GM12864 (cell line): ENCODE measurements at regions not wholly inside any gene's neighbourhood (a gene's known extent, or its start where the extent isn't known, plus 50 kb on each side); places are given as distances from the start of the nearest gene placed in this dataset.

Experiments
- DNase-seq: peaks from one replicate; pipeline ENCODE4 v3.0.0-alpha.2; 2011; ENCODE audit warnings: low read depth
- H3K4me3 ChIP-seq: 2 replicates; pipeline ENCODE4 v1.5.1; 2011; ENCODE audit warnings: mild to moderate bottlenecking, low read depth, low read length, control low read depth
- CTCF ChIP-seq: IDR thresholded peaks from 2 replicates; pipeline ENCODE4 v1.5.1; 2011; ENCODE audit warnings: low read depth, mild to moderate bottlenecking, moderate library complexity, low read length, control low read depth, inconsistent platforms; ENCODE audit errors: missing control alignments

- no peak for DNase-seq
- no peak overlapping the region for H3K4me3 ChIP-seq
- no peak for TF ChIP-seq CTCF
Observed at GRCh38 chr13:81334481-81334880, 993.6 kb upstream of the SPRY2 start.

GRCh38 chr13:81326913-81327312 lies 986.0 kb upstream of the SPRY2 start:
- no peak for TF ChIP-seq CTCF
- H3K4me3 ChIP-seq: no peak overlapping the region
- DNase-seq: no peak

- no peak for DNase-seq
- no peak for TF ChIP-seq CTCF
- no peak overlapping the region for H3K4me3 ChIP-seq
Observed at GRCh38 chr13:81320516-81320915, 979.6 kb upstream of the SPRY2 start.

GRCh38 chr13:81319351-81319750 lies 978.4 kb upstream of the SPRY2 start:
- H3K4me3 ChIP-seq: no peak overlapping the region
- TF ChIP-seq CTCF: no peak
- no peak for DNase-seq

GRCh38 chr13:81318231-81319019 lies 977.5 kb upstream of the SPRY2 start:
- no peak for DNase-seq

GRCh38 chr13:81314461-81314860 lies 973.5 kb upstream of the SPRY2 start:
- H3K4me3 ChIP-seq: no peak overlapping the region
- TF ChIP-seq CTCF: no peak
- DNase-seq: no peak

More at GRCh38 chr13:81318231-81319019, 977.5 kb upstream of the SPRY2 start:
- TF ChIP-seq CTCF: no peak
- no peak overlapping the region for H3K4me3 ChIP-seq

- no peak for TF ChIP-seq CTCF
- DNase-seq: no peak
- H3K4me3 ChIP-seq: no peak overlapping the region
Observed at GRCh38 chr13:81305928-81306327, 965.0 kb upstream of the SPRY2 start.
